ENCODE measurements at regions not wholly inside any gene's neighbourhood (a gene's known extent, or its start where the extent isn't known, plus 50 kb on each side); places are given as distances from the start of the nearest gene placed in this dataset.

DNA sequence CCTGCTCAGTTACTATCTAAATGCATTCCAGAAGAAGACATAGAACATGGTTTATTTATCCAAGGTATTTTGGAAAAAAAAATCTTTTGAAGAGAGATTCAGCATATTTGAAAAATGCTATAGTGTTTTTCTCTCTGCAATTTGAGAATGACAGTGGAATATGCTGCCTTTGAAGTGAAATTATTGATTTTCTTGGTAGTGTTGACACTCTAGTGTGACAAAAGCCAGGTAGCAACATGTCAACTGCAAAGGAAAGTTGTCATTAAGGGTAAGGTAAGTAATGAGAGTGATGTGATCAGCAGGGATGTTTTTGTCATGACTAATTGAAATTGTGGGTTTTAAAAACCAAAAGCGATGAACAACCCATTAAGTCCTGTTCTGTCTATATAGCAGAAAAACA, 1387.1 kb upstream of the TMEFF2 start:
- DNase-seq = no peak

- no peak for DNase-seq
Measured at GRCh38 chr2:193580176-193580950, 1385.6 kb upstream of the TMEFF2 start.

DNA sequence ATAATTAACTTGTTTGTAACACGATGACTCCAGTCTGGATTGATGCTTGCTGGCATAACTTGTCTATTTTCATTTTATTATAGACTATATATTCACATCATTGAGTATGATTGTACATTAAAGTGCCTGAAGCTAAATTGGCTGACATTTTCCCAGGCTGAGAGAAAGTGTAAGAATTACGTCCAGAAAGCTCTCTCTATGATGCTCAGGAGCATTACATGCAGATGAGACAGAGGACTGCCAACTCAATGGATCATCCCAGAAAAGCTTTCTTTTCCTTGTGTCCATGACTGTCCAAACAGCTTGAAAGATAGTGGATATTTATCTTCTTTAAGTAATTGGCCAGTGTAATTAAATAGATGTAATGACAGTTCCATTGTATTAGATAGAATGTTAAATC, 1372.2 kb upstream of the TMEFF2 start:
- no peak for DNase-seq

- DNase-seq = no peak
Measured at GRCh38 chr2:193566276-193566675, 1371.5 kb upstream of the TMEFF2 start.

DNA sequence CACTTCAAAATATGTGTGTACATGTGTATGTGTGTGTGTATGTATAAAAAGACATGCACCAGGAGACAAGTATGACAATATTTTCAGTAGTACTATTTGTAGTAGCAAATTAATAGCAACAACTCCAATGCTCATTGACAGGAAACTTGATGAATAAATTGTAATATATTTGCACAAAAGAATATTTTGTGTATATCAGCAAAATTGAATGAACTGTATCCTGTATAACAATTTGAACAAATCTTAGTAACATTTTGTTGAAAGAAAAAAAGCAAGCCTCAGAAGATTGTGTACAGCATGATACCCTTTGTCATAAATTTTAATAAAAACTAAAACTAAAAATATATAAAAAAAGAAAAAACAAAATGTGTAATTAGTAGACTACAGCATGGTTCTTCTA, 1367.3 kb upstream of the TMEFF2 start:
- no peak for DNase-seq

- DNase-seq = no peak
Measured at GRCh38 chr2:193561054-193561453, 1366.3 kb upstream of the TMEFF2 start.

DNA sequence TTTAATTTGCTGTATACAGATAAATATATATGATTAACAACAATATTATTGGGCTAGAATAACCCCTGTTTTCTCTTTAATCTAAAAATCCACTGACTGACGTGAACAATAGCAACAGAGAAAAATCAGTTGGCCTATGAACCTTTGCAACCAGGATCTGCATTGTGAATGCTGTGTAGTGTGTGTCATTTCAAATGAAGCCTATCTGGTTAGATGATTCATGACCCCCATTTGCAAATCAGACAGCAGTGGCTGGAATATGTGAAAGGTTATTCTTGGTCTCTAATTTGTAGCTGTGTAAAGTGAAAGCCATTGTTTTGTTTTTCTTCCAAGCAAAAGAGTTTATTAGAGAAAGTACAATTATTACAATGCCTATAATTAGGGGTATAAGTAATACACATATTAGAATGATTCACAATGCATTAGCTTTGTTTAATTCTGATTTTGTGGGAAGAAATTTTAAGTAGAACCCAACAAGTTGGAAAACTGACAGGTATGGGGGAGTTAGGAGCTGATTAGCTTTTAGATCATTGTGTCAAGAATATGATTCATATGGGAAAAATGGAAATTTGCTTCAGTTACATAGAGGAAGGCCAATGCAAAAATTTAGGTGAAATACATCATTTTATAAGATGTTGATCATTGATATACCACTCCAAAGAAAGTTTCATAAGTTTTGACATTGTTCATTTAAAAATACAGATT, 1362.2 kb upstream of the TMEFF2 start:
- DNase-seq = no peak

- DNase-seq = no peak
Measured at GRCh38 chr2:193549661-193550060, 1354.9 kb upstream of the TMEFF2 start.

DNA sequence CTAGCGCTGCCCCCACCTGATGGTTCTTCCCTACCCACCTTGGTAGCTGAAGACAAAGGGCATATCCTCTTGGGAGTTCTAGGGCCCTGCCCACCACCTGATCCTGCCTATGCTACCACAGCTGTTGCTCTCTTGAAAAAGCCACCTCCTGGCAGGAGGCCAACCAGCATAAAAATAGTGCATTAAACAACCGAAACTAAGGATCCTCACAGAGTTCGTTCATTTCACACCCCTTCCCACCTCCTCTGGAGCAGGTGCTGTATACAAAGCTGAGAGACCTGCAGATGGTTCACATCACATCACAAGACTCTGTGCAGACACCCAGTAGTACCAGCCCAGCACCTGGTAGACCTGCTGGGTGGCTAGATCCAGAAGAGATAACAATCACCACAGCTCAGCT, 1348.0 kb upstream of the TMEFF2 start:
- DNase-seq = no peak

- DNase-seq = no peak
Measured at GRCh38 chr2:193539188-193539587, 1344.5 kb upstream of the TMEFF2 start.

GRCh38 chr2:193538061-193538460, 1343.3 kb upstream of the TMEFF2 start:
- DNase-seq = no peak

GRCh38 chr2:193537531-193537930, 1342.8 kb upstream of the TMEFF2 start:
- no peak for DNase-seq

DNA sequence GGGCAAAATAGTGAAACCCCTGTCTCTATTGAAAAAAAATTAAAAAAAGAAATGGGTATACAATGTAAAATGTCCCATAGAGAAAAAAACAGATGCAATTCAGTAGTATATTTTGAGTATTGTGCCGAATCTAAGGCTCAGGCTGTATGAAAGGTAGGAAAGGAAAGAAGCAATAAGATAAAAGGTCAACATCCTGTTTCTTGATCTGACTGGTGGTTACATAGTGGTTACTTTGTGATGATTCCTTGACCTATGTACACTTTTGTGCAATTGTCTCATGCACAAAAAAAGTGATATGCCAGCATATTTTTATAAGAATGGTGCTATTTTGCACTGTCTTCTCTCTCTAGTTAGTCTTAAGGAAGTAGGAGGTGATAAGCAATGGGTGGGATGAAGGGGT, 1333.7 kb upstream of the TMEFF2 start:
- no peak for DNase-seq

GRCh38 chr2:193527146-193527545, 1332.4 kb upstream of the TMEFF2 start:
- no peak for DNase-seq

- DNase-seq = no peak
Measured at GRCh38 chr2:193523662-193524061, 1328.9 kb upstream of the TMEFF2 start.

DNA sequence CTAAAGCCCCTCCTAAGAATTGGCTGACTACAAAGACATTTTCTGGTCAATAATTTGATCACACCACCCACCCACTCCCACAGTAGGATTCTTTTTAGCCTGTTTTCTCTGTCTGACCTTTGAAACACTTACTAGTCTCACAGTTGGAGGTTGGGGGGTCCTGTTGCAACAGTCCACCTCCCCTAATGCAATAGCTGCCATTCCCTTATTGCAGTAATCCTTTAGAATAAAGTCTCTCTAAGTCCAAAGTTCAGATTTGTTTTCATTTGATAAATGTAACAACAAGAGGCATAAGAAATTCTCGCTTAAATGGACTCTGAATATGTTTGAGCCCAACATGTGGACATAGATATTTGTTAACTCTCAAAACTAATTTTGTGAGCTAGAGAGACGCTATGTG, 1326.8 kb upstream of the TMEFF2 start:
- DNase-seq = no peak

GRCh38 chr2:193520709-193521458, 1326.2 kb upstream of the TMEFF2 start:
- no peak for DNase-seq

DNA sequence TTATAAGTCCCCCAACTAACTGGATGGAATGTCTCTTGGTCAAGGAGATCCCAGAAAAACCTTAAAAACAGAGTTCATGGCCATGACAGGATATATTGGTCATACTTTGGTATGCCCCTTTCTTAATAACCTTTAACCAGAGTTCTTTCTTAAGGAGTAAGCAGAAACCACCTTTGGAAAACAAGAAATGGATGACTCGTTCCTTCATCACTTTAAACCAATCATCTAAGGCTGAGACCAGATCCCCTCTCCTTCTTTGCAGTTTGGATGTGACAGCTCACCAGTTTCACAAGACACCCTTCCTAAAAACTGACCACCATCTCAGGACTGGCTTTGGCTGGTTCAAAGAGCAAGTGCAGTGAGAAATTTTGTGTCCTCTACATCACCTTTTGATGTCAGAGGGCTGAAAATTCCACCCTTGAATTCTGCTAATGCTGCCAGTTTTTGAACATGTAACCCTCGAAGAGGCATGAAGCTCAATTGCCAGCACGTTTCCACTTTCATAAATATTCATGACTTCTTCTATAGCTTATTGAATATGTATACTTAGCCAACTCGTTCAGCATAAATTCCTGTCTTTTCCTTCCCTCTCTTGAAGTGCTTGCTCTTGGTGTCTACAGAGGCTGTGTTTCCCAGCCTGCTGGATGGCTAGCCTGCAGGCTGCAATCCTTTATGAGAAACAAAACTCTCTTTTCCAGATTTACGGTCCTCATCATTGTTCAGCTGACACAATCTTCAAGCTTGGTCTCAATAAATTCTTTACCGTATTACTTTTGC, 1323.5 kb upstream of the TMEFF2 start:
- no peak for DNase-seq

GRCh38 chr2:193517615-193518014, 1322.9 kb upstream of the TMEFF2 start:
- no peak for DNase-seq

DNA sequence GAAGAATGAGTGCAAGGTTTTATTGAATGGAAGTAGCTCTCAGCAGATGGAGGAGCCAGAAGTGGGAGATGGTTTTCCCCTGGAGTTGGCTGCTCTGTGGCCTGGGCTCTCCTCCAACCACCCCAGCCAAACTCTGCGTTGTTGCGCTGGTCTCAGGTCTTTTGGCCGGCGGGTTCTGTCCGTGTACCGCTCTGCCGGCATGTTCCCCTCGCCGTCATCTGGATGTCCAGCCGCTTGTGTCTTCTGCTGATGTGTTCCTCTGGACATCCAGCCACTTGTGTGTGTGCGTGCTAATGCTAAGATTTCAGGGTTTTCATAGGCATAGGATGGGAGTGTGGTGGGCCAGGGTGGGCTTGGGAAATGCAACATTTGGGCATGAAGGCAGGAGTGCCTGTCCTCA, 1311.3 kb upstream of the TMEFF2 start:
- no peak for DNase-seq

GRCh38 chr2:193505620-193506019, 1310.9 kb upstream of the TMEFF2 start:
- no peak for DNase-seq

DNA sequence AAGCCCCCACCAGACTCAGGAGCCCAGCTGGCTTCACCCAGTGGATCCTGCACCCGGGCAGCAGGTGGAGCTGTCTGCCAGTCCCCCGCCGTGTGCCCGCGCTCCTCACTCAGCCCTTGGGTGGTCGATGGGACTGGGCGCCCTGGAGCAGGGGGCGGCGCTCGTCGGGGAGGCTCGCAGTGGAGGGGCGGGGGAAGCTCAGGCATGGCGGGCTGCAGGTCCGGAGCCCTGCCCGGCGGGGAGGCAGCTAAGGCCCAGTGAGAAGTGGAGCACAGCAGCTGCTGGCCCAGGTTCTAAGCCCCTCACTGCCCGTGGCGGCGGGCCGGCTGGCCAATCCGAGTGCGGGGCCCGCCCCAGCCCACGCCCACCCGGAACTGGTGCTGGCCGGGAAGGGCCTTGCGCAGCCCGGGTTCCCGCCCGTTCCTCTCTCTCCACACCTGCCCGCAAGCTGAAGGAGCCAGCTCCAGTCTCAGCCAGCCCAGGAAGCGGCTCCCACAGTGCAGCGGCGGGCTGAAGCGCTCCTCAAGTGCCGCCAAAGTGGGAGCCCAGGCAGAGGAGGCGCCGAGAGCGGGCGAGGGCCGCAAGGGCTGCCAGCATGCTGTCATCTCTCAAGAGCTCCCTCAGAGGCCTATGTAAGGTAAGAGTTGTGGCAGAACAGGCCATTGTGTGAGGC, 1307.8 kb upstream of the TMEFF2 start:
- no peak for DNase-seq

DNA sequence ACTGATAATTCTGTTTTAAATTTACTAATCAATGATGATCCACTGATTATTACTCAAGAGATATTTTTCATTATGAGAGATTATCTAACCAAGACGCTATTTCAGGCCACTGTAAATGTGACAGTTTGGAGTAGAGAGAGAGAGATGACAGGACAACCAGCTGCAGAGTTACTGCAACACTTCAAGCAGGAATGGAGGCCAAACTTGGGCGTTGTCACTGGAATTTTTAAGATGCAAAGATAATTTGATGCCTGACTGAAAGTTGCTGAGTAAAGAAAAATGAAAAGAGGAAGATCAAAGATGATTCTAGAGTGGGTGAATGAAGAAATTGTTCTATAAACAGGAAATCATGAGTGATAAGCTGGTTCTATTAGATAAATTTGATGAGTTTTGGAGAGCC, 1302.1 kb upstream of the TMEFF2 start:
- no peak for DNase-seq
